AG04449 (cell line): ENCODE measurements at regions not wholly inside any gene's neighbourhood (a gene's known extent, or its start where the extent isn't known, plus 50 kb on each side); places are given as distances from the start of the nearest gene placed in this dataset.
"Not testable (repeated sequence)": the region's sequence is repeated elsewhere in the genome, so short reads cannot be mapped to it uniquely, and the experiment has no call there.

Experiments
- CTCF ChIA-PET: fragments of 350-600 bp; formaldehyde crosslinking; extraction: SDS; loops from one replicate; lab custom pipeline; 2021; ENCODE audit warnings: antibody characterized with exemption; lab: Yijun Ruan, JAX
- POLR2A ChIA-PET: fragments of 400-600, 350-600 bp; formaldehyde crosslinking; extraction: SDS; loops from one replicate; lab custom pipeline; 2020; ENCODE audit warnings: antibody characterized with exemption, inconsistent platforms; lab: Yijun Ruan, JAX
- DNase-seq: peaks from one replicate; pipeline ENCODE4 v3.0.0-alpha.2; 2010; ENCODE audit warnings: low read depth, low spot score
- H3K4me3 ChIP-seq: 2 replicates; pipeline ENCODE4 v1.5.1; 2011; ENCODE audit warnings: low read depth, mild to moderate bottlenecking, control low read depth, low read length
- CTCF ChIP-seq: IDR thresholded peaks from one replicate; pipeline ENCODE4 v1.5.1; 2011; ENCODE audit warnings: mild to moderate bottlenecking, moderate library complexity, low read length, control low read depth, inconsistent platforms; ENCODE audit not compliant: insufficient read depth; ENCODE audit errors: missing control alignments

- DNase-seq = no peak
- ChIA-PET CTCF (interaction anchor here (0.8 to 1.6 kb wide), 3 partner anchors 13 to 185 kb away, joined by 3 to 4 read pairs (median 4); partner anchors contain the start of gene RRBP1), POLR2A (no interaction called here)
- TF ChIP-seq CTCF = no peak
- no peak overlapping the region for H3K4me3 ChIP-seq
Measured at GRCh38 chr20:17867131-17867925, 101.3 kb downstream of the SNX5 start.

GRCh38 chr20:17866234-17867001 is 102.2 kb downstream of the SNX5 start:
- DNase-seq = no peak
- CTCF ChIA-PET = interaction anchor here (0.6 to 1.6 kb wide), 3 partner anchors 12 to 217 kb away, joined by 3 to 4 read pairs (median 4); no protein-coding TSS in a partner anchor
- no peak overlapping the region for H3K4me3 ChIP-seq
- no peak for TF ChIP-seq CTCF
- POLR2A ChIA-PET = interaction anchor here (0.7 kb wide), 1 partner anchor 10 kb away, joined by 3 read pairs; no protein-coding TSS in a partner anchor

- TF ChIP-seq CTCF = no peak
- no peak for DNase-seq
- POLR2A ChIA-PET = no interaction called here
- H3K4me3 ChIP-seq = no peak overlapping the region
- CTCF ChIA-PET = no interaction called here
Measured at GRCh38 chr20:17863577-17864292, 104.9 kb downstream of the SNX5 start.

- ChIA-PET POLR2A (no interaction called here), CTCF (no interaction called here)
- no peak for TF ChIP-seq CTCF
- DNase-seq = no peak
- no peak overlapping the region for H3K4me3 ChIP-seq
Measured at GRCh38 chr20:17863209-17863576, 105.4 kb downstream of the SNX5 start.

GRCh38 chr20:17862171-17862570 is 106.4 kb downstream of the SNX5 start:
- CTCF ChIA-PET = no interaction called here
- no peak overlapping the region for H3K4me3 ChIP-seq
- POLR2A ChIA-PET = interaction anchor here (0.8 kb wide), 1 partner anchor 12 kb away, joined by 3 read pairs; no protein-coding TSS in a partner anchor
- no peak for DNase-seq
- TF ChIP-seq CTCF = no peak

- CTCF ChIA-PET, H3K4me3 ChIP-seq, DNase-seq: not testable (repeated sequence)
- POLR2A ChIA-PET = interaction anchor here (0.8 kb wide), 1 partner anchor 13 kb away, joined by 3 read pairs; no protein-coding TSS in a partner anchor
Measured at GRCh38 chr20:17861620-17862019, 107.0 kb downstream of the SNX5 start.
